Esophagus squamous epithelium (tissue), 5 donors: ENCODE measurements at regions not wholly inside any gene's neighbourhood (a gene's known extent, or its start where the extent isn't known, plus 50 kb on each side); places are given as distances from the start of the nearest gene placed in this dataset.

Experiments used
- DNase-seq: peaks from one replicate; lab custom pipeline; 2025; lab: John Stamatoyannopoulos, UW
- H3K27ac ChIP-seq, 4 donors: fragments of 200-600 bp; sonication (generic); one replicate each; pipeline ENCODE4 v1.5.1; 2016 to 2019; ENCODE audit warnings: mild to moderate bottlenecking in 1 of 4
- H3K27me3 ChIP-seq, 4 donors: fragments of 200-600 bp; sonication (generic); 1 replicate in 3 of 4; 2 replicates in 1 of 4; pipeline versions ENCODE4 v1.5.1 to v1.6.0; 2017 to 2021; ENCODE audit warnings: antibody characterized with exemption in 1 of 4
- H3K36me3 ChIP-seq, 3 donors: fragments of 200-600 bp; sonication (generic); one replicate each; pipeline ENCODE4 v1.5.1; 2016 to 2019
- H3K4me1 ChIP-seq, 3 donors: fragments of 200-600 bp; sonication (generic); one replicate each; pipeline ENCODE4 v1.5.1; 2017 to 2019
- H3K4me3 ChIP-seq, 4 donors: fragments of 200-600 bp; sonication (generic); 1 replicate in 3 of 4; 2 replicates in 1 of 4; pipeline ENCODE4 v1.5.1; 2016 to 2019; ENCODE audit warnings: mild to moderate bottlenecking in 2 of 4, moderate library complexity in 1 of 4
- H3K9me3 ChIP-seq, 3 donors: fragments of 200-600 bp; sonication (generic); one replicate each; pipeline ENCODE4 v1.5.1; 2016 to 2019
- POLR2A ChIP-seq, 4 donors: fragments of 450-650 bp; IDR thresholded peaks; one replicate each; pipeline ENCODE4 v1.6.1; 2017; ENCODE audit warnings: antibody characterized with exemption in 4 of 4, mild to moderate bottlenecking in 4 of 4, moderate library complexity in 3 of 4
- WGBS, 2 donors: methylation state at CpG; one replicate each; pipeline ENCODE4 v1.1.5; 2018; 5-methylcytosine and 5-hydroxymethylcytosine counted together
- intact Hi-C: fragments of 100-400 bp; cut with DNase I; formaldehyde crosslinking; loops from one replicate; pipeline ENCODE4 v1.15.0; 2022
- TF ChIP-seq, protein P1 (sequence below), 6 experiments: fragments of 450-650 bp in 4 of 6; fragments of 200-600 bp in 2 of 6; sonication (generic) in 2 of 6; IDR thresholded peaks; one replicate each; pipeline ENCODE4 v1.5.1; 2016 to 2019; ENCODE audit warnings: antibody characterized with exemption in 6 of 6, mild to moderate bottlenecking in 4 of 6, moderate library complexity in 4 of 6
- donor health status: DM: yes; HTN: yes; CAD: no.

DNA sequence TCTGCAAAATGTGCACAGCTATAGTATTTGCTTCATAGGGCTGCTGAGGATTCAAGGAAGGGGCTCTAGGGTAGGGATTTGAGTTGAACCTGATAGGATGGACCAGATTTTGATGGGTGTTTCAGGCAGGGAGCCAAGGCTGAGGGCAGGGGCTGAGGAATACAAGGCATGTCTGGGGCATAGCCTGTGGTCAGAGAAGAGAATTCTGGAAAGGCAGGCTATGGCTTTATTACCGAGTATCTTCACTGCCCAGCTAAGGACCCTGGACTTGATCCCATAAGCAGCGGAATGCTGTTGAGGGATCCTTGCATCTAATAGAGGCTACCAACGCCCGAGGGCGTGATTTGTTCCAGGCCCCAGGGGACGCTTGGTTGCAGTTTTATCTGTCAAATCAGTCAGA lies 193.0 kb upstream of the TLE3 start:
- H3K27me3 ChIP-seq = peaks cover 0 to 43% (median 0%) of the 10 kb centered on the region in 4 donors
- TF ChIP-seq, protein P1, sequence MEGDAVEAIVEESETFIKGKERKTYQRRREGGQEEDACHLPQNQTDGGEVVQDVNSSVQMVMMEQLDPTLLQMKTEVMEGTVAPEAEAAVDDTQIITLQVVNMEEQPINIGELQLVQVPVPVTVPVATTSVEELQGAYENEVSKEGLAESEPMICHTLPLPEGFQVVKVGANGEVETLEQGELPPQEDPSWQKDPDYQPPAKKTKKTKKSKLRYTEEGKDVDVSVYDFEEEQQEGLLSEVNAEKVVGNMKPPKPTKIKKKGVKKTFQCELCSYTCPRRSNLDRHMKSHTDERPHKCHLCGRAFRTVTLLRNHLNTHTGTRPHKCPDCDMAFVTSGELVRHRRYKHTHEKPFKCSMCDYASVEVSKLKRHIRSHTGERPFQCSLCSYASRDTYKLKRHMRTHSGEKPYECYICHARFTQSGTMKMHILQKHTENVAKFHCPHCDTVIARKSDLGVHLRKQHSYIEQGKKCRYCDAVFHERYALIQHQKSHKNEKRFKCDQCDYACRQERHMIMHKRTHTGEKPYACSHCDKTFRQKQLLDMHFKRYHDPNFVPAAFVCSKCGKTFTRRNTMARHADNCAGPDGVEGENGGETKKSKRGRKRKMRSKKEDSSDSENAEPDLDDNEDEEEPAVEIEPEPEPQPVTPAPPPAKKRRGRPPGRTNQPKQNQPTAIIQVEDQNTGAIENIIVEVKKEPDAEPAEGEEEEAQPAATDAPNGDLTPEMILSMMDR (IDR thresholded peaks at IDR 0.05) = no peak
- no peak for TF ChIP-seq POLR2A (IDR thresholded peaks at IDR 0.05)
- intact Hi-C loops = no loop called here
- H3K27ac ChIP-seq = no peak overlapping the region
- no peaks in the 10 kb centered on the region for H3K36me3 ChIP-seq
- H3K4me3 ChIP-seq = no peak overlapping the region
- H3K4me1 ChIP-seq = peaks cover 0 to 47% (median 15%) of the 10 kb centered on the region in 3 donors
- no peak for DNase-seq
- no peaks in the 10 kb centered on the region for H3K9me3 ChIP-seq
- WGBS, 2 donors = 83 to 94% methylated on average over 6 of the region's 6 CpGs

DNA sequence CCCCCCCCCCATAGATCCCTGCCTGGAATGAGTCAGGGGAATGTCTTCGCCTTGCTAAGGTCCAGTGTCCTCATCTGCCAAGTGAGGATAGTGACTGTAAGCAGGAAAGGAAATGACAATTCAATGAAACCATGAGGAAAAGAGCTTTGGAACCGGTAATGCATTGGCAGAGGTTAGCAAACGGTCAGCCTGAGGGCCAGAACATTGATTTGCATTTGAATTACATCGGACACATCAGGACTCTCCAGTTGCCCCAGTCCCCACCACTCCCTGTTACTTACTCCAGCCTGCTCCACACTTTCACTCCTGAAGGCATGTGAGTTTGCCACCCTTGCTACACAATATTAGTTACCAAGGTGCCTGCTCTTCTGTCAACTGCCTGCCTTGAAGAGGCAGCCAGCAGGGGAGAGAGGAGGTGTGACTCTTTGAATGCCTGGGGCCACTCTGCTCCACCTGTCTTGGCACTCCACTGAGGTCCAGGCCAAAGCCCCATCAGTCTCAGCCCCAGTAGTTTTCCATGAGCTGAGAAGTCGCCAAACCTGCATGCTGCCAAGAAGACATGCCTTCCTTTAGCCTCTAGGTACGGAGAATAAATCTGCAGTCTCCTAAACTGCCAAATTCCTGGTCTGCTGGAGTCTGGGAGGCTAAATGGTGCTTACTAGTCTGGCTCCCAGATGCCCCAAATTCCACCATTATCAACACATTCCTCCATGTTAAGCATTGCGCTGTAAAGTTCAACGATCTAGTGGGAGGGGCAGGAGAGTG lies 191.7 kb upstream of the TLE3 start:
- 23 to 46% methylated on average over 6 to 7 of the region's 8 CpGs for WGBS, 2 donors
- intact Hi-C loops = no loop called here
- Histone ChIP-seq H3K4me1 (peaks cover 0 to 47% (median 15%) of the 10 kb centered on the region in 3 donors), H3K27me3 (peaks cover 0 to 43% (median 0%) of the 10 kb centered on the region in 4 donors), H3K9me3 (no peaks in the 10 kb centered on the region), H3K36me3 (no peaks in the 10 kb centered on the region), H3K27ac (no peak overlapping the region), H3K4me3 (no peak overlapping the region)
- DNase-seq = no peak
- no peak for TF ChIP-seq POLR2A (IDR thresholded peaks at IDR 0.05)
- TF ChIP-seq, protein P1 (IDR thresholded peaks at IDR 0.05) = peak in 1 of 6 experiments; percentile 12

DNA sequence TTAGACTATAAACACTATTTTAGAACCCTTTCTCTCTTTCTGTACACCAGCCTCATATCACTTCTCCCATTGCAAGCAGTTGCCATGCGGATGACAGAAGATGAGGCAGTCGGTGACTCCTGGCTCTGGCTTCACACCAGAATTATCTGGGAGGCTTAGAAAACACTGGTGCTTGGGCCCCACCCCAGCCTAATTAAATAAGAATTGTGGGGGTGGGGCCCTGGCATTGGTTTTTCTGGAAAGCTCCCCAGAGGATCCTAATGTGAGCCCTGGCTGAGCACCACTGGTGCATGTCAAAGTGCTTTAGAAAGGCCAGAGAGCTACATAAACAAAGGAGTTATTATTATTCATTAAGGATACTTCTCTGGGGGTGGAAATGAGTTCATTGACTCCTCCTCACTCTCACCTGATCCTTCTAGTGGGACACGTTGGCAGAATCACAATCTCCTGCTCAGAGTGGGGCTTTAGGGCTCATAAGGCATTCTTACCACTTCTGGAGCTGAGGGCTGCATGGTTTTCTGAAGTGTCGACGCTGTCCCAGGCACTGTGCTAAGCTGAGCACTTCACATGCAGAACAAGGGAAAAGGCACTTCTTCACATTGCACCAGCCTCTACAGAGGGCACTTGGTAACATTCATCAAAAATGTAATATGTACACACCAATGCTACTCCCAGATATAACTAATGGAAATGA lies 188.5 kb upstream of the TLE3 start:
- H3K4me3 ChIP-seq = no peak overlapping the region
- TF ChIP-seq POLR2A (IDR thresholded peaks at IDR 0.05) = no peak
- TF ChIP-seq, protein P1 (IDR thresholded peaks at IDR 0.05) = no peak
- DNase-seq = no peak
- peaks cover 0 to 34% (median 7%) of the 10 kb centered on the region in 3 donors for H3K4me1 ChIP-seq
- H3K27me3 ChIP-seq = peaks cover 0 to 21% (median 0%) of the 10 kb centered on the region in 4 donors
- H3K9me3 ChIP-seq = no peaks in the 10 kb centered on the region
- intact Hi-C loops = no loop called here
- WGBS, 2 donors = 67 to 69% methylated on average over 3 to 5 of the region's 5 CpGs
- H3K36me3 ChIP-seq = no peaks in the 10 kb centered on the region
- H3K27ac ChIP-seq = no peak overlapping the region

DNA sequence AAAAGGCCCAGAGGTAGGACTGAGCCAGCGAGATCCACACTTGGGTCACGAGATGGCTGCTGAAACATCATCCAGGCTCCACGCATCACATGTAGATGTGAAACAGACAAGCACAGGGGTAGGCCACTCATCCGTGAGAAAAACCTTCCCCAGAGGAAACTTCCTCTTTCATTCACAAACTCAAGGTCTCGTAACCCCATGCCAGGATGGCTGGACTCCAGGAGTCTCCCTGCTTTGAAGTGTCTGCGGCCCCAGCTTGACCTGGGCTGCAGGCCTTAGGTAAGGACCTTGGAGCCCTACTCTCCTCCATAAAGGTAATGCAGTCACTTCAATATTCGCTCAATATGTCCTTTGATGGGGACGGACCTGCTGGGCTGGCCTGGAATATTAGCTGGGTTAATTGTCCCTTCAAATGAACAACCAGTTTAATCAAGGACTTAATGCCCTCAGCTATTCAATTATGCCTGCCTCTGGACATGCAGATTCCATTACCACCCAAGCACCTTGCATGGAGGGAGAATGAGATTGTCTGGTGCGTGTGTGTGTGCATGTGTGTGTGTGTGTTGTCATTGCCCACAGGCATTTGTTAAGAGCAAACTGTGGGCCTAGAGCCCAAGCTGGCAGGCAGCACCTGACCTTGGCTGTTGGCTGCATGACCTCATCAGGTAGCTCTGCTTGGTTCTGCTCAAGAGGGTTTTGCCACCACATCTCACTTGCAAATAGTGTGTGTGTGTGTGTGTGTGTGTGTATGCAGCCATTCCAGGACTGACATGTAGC lies 186.9 kb upstream of the TLE3 start:
- Histone ChIP-seq H3K27ac (no peak overlapping the region), H3K27me3 (peaks cover 0 to 5% (median 0%) of the 10 kb centered on the region in 4 donors), H3K9me3 (no peaks in the 10 kb centered on the region), H3K4me1 (peaks cover 0 to 17% (median 2%) of the 10 kb centered on the region in 3 donors), H3K36me3 (no peaks in the 10 kb centered on the region), H3K4me3 (no peak overlapping the region)
- DNase-seq = no peak
- TF ChIP-seq, protein P1 (IDR thresholded peaks at IDR 0.05) = no peak
- no peak for TF ChIP-seq POLR2A (IDR thresholded peaks at IDR 0.05)
- intact Hi-C loops = no loop called here
- WGBS, 2 donors = 81 to 95% methylated on average over 8 of the region's 9 CpGs
